GM18520 (cell line): ENCODE measurements at regions not wholly inside any gene's neighbourhood (a gene's known extent, or its start where the extent isn't known, plus 50 kb on each side); places are given as distances from the start of the nearest gene placed in this dataset.

Experiments
- ATAC-seq: cut with Tn5 transposase; IDR thresholded peaks from one replicate; pipeline ENCODE4 v1.9.1; 2021; ENCODE audit not compliant: unreplicated experiment

- no peak for ATAC-seq
Measured at GRCh38 chr13:76715075-76715474, 171.1 kb downstream of the KCTD12 start.

- no peak for ATAC-seq
Measured at GRCh38 chr13:76713280-76713679, 172.9 kb downstream of the KCTD12 start.

GRCh38 chr13:76711550-76712182 is 174.5 kb downstream of the KCTD12 start:
- ATAC-seq: no peak

GRCh38 chr13:76709851-76710250 is 176.4 kb downstream of the KCTD12 start:
- no peak for ATAC-seq

- no peak for ATAC-seq
Measured at GRCh38 chr13:76708138-76708688, 178.0 kb downstream of the KCTD12 start.

GRCh38 chr13:76707360-76707759 is 178.8 kb downstream of the KCTD12 start:
- ATAC-seq: no peak

- no peak for ATAC-seq
Measured at GRCh38 chr13:76703621-76704288, 182.4 kb downstream of the KCTD12 start.

- ATAC-seq: no peak
Measured at GRCh38 chr13:76703216-76703615, 183.0 kb downstream of the KCTD12 start.

GRCh38 chr13:76697288-76697687 is 188.9 kb downstream of the KCTD12 start:
- ATAC-seq: no peak

GRCh38 chr13:76696370-76696769 is 189.8 kb downstream of the KCTD12 start:
- ATAC-seq: no peak

- ATAC-seq: no peak
Measured at GRCh38 chr13:76693086-76693485, 193.1 kb downstream of the KCTD12 start.

- ATAC-seq: no peak
Measured at GRCh38 chr13:76692346-76692745, 193.9 kb downstream of the KCTD12 start.

GRCh38 chr13:76690611-76691010 is 195.6 kb downstream of the KCTD12 start:
- no peak for ATAC-seq

- ATAC-seq: no peak
Measured at GRCh38 chr13:76687467-76687866, 198.7 kb downstream of the KCTD12 start.

- no peak for ATAC-seq
Measured at GRCh38 chr13:76685938-76686337, 200.3 kb downstream of the KCTD12 start.

GRCh38 chr13:76684336-76684735 is 201.9 kb downstream of the KCTD12 start:
- ATAC-seq: no peak

GRCh38 chr13:76683854-76684253 is 202.4 kb downstream of the KCTD12 start:
- no peak for ATAC-seq

- ATAC-seq: no peak
Measured at GRCh38 chr13:76683168-76683567, 203.0 kb downstream of the KCTD12 start.

GRCh38 chr13:76680112-76680511 is 206.1 kb downstream of the KCTD12 start:
- ATAC-seq: no peak

- ATAC-seq: no peak
Measured at GRCh38 chr13:76677043-76677442, 209.2 kb downstream of the KCTD12 start.

- no peak for ATAC-seq
Measured at GRCh38 chr13:76672420-76672819, 213.8 kb downstream of the KCTD12 start.

- ATAC-seq: no peak
Measured at GRCh38 chr13:76668716-76669115, 217.5 kb downstream of the KCTD12 start.

- ATAC-seq: no peak
Measured at GRCh38 chr13:76668141-76668540, 218.1 kb downstream of the KCTD12 start.
